ENCODE measurements at regions not wholly inside any gene's neighbourhood (a gene's known extent, or its start where the extent isn't known, plus 50 kb on each side); places are given as distances from the start of the nearest gene placed in this dataset.

DNA sequence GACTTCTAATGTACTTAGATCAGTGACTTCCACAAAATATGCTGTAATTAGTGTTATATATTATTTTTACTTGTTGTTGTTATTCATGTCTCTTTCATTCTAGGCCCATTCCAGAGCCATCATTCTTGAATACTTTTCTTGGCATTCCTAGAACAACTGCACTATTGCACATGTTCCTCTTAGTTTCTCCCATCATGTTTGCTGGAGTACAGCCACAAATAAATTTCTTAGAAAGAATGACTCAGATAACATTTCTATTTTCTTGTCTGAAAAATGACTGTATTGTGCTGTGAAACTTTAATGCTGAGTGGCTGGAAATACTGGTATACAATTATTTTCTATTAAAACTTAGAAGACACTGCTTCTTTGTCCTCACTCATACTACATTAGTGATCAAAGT lies 651.0 kb upstream of the STEAP1 start:
- no peaks in the 10 kb centered on the region for H3K36me3 Mint-ChIP-seq (ENCODE audit: low read depth)

DNA sequence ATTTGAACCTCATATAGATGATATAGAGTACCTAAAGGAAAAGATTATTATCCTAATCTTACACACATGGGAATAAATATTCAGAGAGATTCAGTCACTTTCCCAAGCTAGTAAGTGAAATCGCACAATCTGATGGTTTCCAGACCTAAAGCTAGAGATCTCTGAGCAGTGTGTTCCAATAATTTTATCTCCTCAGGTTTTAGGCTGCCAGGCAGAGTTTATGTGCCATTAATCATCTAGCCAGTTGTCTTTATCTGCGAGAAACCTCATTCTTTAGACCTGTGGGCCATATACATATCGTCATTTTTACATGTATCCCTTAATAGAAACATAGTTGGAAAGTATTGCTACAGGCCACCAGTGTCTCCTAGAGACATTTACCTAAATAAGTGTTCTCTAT lies 647.2 kb upstream of the STEAP1 start:
- peaks cover 2% of the 10 kb centered on the region for H3K9me3 Mint-ChIP-seq
- H3K9ac ChIP-seq (ENCODE audit: extremely low read depth, low read length, poor library complexity, severe bottlenecking) = no peak overlapping the region

More for the DNA sequence above, 651.0 kb upstream of the STEAP1 start:
- peaks cover under 1% of the 10 kb centered on the region for H3K4me1 Mint-ChIP-seq
- peaks cover 2% of the 10 kb centered on the region for H3K9me3 Mint-ChIP-seq
- no peak overlapping the region for H3K4me3 Mint-ChIP-seq
- Histone ChIP-seq H3K27me3 (ENCODE audit: control insufficient read depth, insufficient read depth, low read length, poor library complexity, severe bottlenecking) (no peaks in the 10 kb centered on the region), H3K9ac (ENCODE audit: extremely low read depth, low read length, poor library complexity, severe bottlenecking) (no peak overlapping the region), H3K4me3 (ENCODE audit: low read length) (no peak overlapping the region), H3K4me1 (ENCODE audit: control insufficient read depth, insufficient read depth, low read length) (no peaks in the 10 kb centered on the region), H3K9me3 (ENCODE audit: control insufficient read depth, low read length) (peaks cover 6% of the 10 kb centered on the region), H3K36me3 (ENCODE audit: control insufficient read depth, insufficient read depth, low read length) (no peaks in the 10 kb centered on the region), H3K27ac (ENCODE audit: low read depth, low read length) (no peak overlapping the region)
- DNase-seq = no peak
- no peaks in the 10 kb centered on the region for H3K27me3 Mint-ChIP-seq (ENCODE audit: insufficient read depth)
- no peak overlapping the region for H3K27ac Mint-ChIP-seq
- TF ChIP-seq, protein P1, sequence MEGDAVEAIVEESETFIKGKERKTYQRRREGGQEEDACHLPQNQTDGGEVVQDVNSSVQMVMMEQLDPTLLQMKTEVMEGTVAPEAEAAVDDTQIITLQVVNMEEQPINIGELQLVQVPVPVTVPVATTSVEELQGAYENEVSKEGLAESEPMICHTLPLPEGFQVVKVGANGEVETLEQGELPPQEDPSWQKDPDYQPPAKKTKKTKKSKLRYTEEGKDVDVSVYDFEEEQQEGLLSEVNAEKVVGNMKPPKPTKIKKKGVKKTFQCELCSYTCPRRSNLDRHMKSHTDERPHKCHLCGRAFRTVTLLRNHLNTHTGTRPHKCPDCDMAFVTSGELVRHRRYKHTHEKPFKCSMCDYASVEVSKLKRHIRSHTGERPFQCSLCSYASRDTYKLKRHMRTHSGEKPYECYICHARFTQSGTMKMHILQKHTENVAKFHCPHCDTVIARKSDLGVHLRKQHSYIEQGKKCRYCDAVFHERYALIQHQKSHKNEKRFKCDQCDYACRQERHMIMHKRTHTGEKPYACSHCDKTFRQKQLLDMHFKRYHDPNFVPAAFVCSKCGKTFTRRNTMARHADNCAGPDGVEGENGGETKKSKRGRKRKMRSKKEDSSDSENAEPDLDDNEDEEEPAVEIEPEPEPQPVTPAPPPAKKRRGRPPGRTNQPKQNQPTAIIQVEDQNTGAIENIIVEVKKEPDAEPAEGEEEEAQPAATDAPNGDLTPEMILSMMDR (conservative IDR thresholded peaks at IDR 0.05) = no peak

GRCh38 chr7:89511900-89512299 lies 642.4 kb upstream of the STEAP1 start:
- H3K27ac Mint-ChIP-seq = no peak overlapping the region
- TF ChIP-seq, protein P1 (conservative IDR thresholded peaks at IDR 0.05) = no peak
- Histone ChIP-seq H3K4me1 (ENCODE audit: control insufficient read depth, insufficient read depth, low read length) (no peaks in the 10 kb centered on the region), H3K27me3 (ENCODE audit: control insufficient read depth, insufficient read depth, low read length, poor library complexity, severe bottlenecking) (no peaks in the 10 kb centered on the region), H3K9ac (ENCODE audit: extremely low read depth, low read length, poor library complexity, severe bottlenecking) (no peak overlapping the region), H3K4me3 (ENCODE audit: low read length) (no peak overlapping the region), H3K36me3 (ENCODE audit: control insufficient read depth, insufficient read depth, low read length) (no peaks in the 10 kb centered on the region), H3K27ac (ENCODE audit: low read depth, low read length) (no peak overlapping the region), H3K9me3 (ENCODE audit: control insufficient read depth, low read length) (peaks cover 10% of the 10 kb centered on the region)
- H3K4me1 Mint-ChIP-seq = peaks cover 4% of the 10 kb centered on the region
- WGBS, 2 experiments (ENCODE audit: insufficient coverage in 1 of 2, insufficient read length in 1 of 2) = 89 to 100% methylated on average over 1 of the region's 1 CpG
- no peaks in the 10 kb centered on the region for H3K36me3 Mint-ChIP-seq (ENCODE audit: low read depth)
- no peaks in the 10 kb centered on the region for H3K27me3 Mint-ChIP-seq (ENCODE audit: insufficient read depth)
- no peak overlapping the region for H3K4me3 Mint-ChIP-seq
- DNase-seq = no peak
- no peaks in the 10 kb centered on the region for H3K9me3 Mint-ChIP-seq

More for the DNA sequence above, 647.2 kb upstream of the STEAP1 start:
- no peaks in the 10 kb centered on the region for H3K4me1 ChIP-seq (ENCODE audit: control insufficient read depth, insufficient read depth, low read length)
- H3K27ac ChIP-seq (ENCODE audit: low read depth, low read length) = no peak overlapping the region
- Mint-ChIP-seq H3K4me1 (peaks cover 4% of the 10 kb centered on the region), H3K27ac (no peak overlapping the region), H3K36me3 (ENCODE audit: low read depth) (no peaks in the 10 kb centered on the region), H3K4me3 (no peak overlapping the region), H3K27me3 (ENCODE audit: insufficient read depth) (no peaks in the 10 kb centered on the region)
- WGBS, 2 experiments (ENCODE audit: insufficient coverage in 1 of 2, insufficient read length in 1 of 2) = 81 to 90% methylated on average over 2 to 3 of the region's 3 CpGs
- no peaks in the 10 kb centered on the region for H3K36me3 ChIP-seq (ENCODE audit: control insufficient read depth, insufficient read depth, low read length)
- TF ChIP-seq, protein P1 (conservative IDR thresholded peaks at IDR 0.05) = no peak
- no peak for DNase-seq
- H3K9me3 ChIP-seq (ENCODE audit: control insufficient read depth, low read length) = peaks cover 6% of the 10 kb centered on the region
- H3K4me3 ChIP-seq (ENCODE audit: low read length) = no peak overlapping the region
- H3K27me3 ChIP-seq (ENCODE audit: control insufficient read depth, insufficient read depth, low read length, poor library complexity, severe bottlenecking) = no peaks in the 10 kb centered on the region
